ENCODE measurements at regions not wholly inside any gene's neighbourhood (a gene's known extent, or its start where the extent isn't known, plus 50 kb on each side); places are given as distances from the start of the nearest gene placed in this dataset.
A peak's percentile ranks its signal among the peaks of the same experiment; 100 is the strongest.
"Not testable (repeated sequence)": the region's sequence is repeated elsewhere in the genome, so short reads cannot be mapped to it uniquely, and the experiment has no call there.

DNA sequence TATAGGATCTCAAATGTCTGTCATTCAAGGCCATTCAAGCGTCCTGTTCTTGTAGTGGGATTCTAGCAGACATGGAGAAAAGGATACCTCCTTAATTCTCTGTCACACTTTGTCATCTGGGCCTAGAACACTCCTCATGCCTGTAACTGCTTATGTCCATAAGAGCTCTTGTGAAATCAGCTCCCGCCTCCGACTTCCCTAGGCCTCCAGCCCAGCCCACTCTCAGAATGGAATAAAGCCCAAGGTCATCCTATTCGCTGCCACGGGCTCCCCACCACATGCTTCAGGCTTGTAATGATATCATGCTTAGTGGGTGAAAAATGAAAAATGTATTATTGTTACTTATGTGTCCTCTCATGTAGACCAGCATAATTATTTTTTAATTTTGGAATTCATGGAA is 632.5 kb downstream of the ISL1 start:
- DNase-seq (ENCODE audit: low spot score): no peak

DNA sequence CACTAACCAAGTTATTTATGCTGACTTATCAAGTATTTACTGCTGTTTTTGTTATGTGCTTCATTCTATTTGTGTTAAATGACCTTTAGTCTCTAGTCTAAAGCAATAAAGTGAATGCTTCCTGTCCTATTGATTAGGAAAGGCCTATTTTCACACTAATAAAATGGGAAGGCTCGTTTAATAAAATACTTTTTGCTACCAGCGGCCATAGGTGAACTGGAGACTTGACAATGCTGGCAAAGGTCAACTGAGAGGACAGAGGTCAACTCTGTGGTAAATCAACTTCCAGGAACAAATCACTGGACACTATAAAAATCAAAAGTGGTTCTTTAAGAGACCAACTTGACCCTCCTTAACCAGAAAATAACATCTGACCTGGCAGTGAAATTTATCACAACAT is 634.3 kb downstream of the ISL1 start:
- DNase-seq (ENCODE audit: low spot score): no peak

DNA sequence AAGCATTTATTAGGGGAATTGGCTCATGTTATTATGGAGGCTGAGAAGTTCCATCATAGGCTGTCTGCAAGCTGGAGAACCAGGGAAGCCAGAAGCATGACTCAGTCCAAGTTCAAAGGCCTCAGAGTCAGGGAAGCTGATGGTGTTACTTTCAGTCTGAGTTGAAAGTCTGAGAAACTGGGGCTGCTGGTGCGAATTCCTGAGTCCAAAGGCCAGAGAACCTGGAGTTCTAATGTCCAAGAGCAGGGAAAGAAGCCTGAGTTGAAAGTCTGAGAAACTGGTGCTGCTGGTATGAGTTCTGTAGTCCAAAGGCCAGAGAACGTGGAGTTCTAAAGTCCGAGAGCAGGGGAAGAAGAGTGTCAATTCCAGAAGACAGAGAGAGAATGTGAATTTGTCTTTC is 641.1 kb downstream of the ISL1 start:
- DNase-seq (ENCODE audit: low spot score): no peak

DNA sequence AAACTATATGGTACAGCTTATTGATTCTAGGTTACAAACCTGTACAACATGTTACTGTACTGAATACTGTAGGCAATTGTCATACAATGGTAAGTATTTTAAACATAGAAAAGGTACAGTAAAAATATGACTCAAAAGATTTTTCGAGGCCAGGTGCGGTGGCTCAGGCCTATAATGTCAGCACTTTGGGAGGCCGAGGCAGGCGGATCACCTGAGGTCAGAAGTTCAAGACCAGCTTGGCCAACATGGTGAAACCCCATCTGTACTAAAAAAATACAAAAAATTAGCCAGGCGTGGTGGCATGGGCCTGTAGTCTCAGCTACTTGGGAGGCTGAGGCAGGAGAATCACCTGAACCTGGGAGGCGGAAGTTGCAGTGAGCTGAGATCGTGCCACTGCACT is 646.6 kb downstream of the ISL1 start:
- DNase-seq (ENCODE audit: low spot score): not testable (repeated sequence)

DNA sequence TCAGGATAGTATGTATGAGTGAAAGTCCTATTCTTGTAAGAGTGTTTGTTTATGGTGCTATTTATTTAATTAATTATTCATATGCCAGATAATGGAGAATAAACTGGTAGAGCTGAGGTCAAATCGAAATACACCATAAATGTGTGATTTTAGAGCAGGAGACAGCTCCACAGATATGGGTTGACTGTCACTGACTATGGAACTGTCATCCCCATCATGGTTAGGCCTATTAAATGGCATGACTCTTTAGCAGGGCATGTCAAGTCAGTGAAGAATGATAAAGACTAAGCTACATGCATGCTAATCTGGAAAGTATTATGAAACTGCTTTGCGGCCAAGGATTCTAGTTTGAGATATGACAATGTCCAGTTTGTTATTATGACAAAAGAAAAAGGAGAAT is 658.6 kb downstream of the ISL1 start:
- DNase-seq (ENCODE audit: low spot score): no peak

DNA sequence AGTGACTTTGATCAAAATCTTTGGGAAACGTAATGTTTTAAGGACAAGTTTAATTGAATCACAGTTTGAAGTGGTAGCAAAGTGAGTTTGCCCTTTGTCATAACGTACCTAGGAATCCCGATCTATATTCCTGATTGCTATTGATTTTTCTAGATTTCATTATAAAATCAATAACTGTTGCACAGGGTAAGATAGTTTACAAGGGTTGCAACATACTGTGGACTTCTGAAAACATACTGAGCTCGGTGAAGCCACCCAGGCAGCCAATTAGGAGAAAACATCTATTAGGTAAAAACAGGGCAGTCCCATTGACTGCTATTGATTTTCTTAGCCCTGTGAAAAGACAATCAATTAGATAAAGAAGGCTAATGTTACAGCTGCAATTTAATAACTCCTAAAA is 659.9 kb downstream of the ISL1 start:
- no peak for DNase-seq (ENCODE audit: low spot score)

- no peak for DNase-seq (ENCODE audit: low spot score)
Observed at GRCh38 chr5:52043543-52043942, 660.3 kb downstream of the ISL1 start.

DNA sequence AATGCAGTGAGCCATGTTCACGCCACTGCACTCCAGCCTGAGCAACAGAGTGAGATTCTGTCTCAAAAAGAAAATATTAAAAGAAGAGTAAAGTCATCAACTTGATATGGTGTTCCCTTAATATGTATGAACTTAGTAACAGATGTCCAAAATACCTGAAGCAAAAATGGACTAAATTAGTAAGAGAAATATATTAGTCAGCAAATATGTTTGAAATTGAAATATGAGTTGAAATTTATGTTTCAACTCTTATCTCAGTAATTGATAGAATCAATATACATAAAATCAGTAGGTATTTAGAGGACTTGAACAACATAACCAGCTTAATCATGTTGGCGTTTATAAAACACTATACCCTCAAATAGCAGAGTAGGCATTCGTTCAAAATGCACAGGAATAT is 668.5 kb downstream of the ISL1 start:
- no peak for DNase-seq (ENCODE audit: low spot score)

GRCh38 chr5:52063186-52063585 is 679.9 kb downstream of the ISL1 start:
- no peak for DNase-seq (ENCODE audit: low spot score)

DNA sequence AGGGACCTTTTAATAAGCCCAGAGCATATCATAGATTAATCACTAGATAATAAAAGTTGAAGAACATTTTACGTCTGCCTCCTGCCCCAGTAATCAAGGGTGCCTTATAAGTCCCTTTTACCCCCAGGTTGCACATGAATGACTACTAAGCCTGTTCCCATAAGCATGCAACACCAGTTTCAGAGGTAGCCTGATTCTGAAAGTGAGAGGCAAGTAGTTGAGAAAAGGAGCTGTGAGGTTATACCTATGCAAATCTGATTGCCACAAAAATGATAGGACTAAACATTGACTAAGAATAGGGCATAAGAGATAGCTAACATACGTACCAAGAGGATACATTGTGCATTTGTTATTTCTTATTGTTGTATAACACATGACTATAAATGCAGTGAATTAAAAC is 681.9 kb downstream of the ISL1 start:
- DNase-seq (ENCODE audit: low spot score): no peak

- DNase-seq (ENCODE audit: low spot score): no peak
Observed at GRCh38 chr5:52069997-52070396, 686.7 kb downstream of the ISL1 start.

DNA sequence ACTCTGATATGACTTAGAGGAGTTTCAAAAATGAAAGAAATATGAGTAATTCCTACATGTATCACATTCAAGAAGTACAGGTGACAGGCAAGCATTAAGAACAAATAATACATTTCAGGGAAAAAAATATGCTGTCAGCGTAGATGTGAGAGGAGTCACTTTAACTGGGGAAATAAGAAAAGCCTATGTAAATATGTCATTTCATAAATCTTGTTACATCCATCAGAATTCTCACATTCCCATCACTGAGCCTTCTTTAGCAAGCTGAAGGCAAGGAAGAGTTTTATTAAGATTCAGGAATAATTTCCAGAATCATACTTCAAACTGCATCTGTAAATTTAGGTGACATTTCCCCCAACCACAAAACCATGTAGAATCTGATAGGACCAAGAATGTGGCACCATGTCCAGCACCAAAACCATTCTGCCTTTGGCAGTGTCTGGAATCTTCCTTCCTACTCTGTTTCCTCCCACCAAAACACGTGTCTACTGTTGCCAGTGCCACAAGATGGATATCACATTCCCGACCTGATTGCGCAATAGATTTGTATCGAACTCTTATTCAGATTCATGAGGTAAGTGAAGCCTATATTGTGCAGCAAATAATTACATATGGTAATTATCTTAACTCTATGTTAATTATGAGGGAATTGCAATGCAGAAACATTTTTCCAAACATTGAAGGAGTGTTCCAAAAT is 690.9 kb downstream of the ISL1 start:
- no peak for DNase-seq (ENCODE audit: low spot score)

GRCh38 chr5:52077941-52078815 is 694.9 kb downstream of the ISL1 start:
- DNase-seq (ENCODE audit: low spot score): no peak

GRCh38 chr5:52102311-52102710 is 685.4 kb upstream of the ITGA1 start:
- DNase-seq (ENCODE audit: low spot score): not testable (repeated sequence)

- no peak for DNase-seq (ENCODE audit: low spot score)
Observed at GRCh38 chr5:52107210-52107905, 680.4 kb upstream of the ITGA1 start.

GRCh38 chr5:52119768-52120167 is 667.9 kb upstream of the ITGA1 start:
- no peak for DNase-seq (ENCODE audit: low spot score)

GRCh38 chr5:52132053-52132452 is 655.7 kb upstream of the ITGA1 start:
- DNase-seq (ENCODE audit: low spot score): no peak

GRCh38 chr5:52134013-52134650 is 653.6 kb upstream of the ITGA1 start:
- DNase-seq (ENCODE audit: low spot score): peak; percentile 4

- no peak for DNase-seq (ENCODE audit: low spot score)
Observed at GRCh38 chr5:52139888-52140615, 647.7 kb upstream of the ITGA1 start.

DNA sequence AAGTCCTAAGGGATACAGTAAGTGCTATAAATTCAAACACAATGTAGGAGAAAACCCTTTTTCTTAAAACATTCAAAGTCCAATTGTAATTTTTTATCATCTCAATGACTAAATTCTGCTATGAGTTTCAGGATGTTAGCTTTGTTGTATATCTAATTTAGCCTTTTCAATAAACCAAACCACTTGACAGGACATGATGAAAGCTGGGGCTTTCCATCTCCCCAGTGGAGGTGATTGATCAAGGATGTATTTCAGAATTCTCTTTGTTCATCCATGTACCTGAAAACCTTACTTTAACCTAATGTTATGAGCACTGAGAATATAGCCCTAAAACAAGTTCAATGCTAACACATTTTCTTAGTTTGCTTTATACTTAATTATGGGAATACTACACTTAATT is 639.0 kb upstream of the ITGA1 start:
- no peak for DNase-seq (ENCODE audit: low spot score)

DNA sequence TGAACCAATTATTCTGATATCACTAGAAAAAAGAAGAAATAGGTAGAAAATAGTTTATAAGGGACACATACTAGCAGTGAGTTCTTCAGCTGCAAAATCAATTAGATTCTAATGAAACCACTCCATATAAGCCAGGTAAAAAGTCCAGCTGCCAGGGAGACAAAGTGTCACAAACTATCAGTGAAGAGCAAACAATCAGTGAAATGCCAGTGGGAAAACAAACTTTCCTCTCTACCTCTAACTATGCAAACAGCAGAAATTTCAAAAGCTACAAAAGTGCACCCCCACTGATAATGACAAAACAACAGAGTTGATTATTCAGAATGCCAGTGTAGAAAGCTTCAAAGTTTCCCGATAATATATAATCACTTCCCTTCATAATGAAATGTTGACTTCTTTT is 637.2 kb upstream of the ITGA1 start:
- DNase-seq (ENCODE audit: low spot score): no peak

GRCh38 chr5:52156809-52157208 is 630.9 kb upstream of the ITGA1 start:
- DNase-seq (ENCODE audit: low spot score): peak; percentile 3

Measured in H4 (cell line).